ENCODE measurements at regions not wholly inside any gene's neighbourhood (a gene's known extent, or its start where the extent isn't known, plus 50 kb on each side); places are given as distances from the start of the nearest gene placed in this dataset.

GRCh38 chr10:106493751-106494150 lies 670.8 kb downstream of the SORCS1 start:
- TF ChIP-seq POLR2A (IDR thresholded peaks at IDR 0.05) (no peak), CTCF (IDR thresholded peaks at IDR 0.05) (no peak)

Measured in lower leg skin (tissue), 3 donors.